ENCODE measurements at regions not wholly inside any gene's neighbourhood (a gene's known extent, or its start where the extent isn't known, plus 50 kb on each side); places are given as distances from the start of the nearest gene placed in this dataset.

GRCh38 chr20:22977047-22977785, 57.9 kb upstream of the SSTR4 start:
- H3K27ac ChIP-seq, result no peak overlapping the region
- intact Hi-C loops (cut with DNase I), result no loop called here

GRCh38 chr20:22984008-22984407, 51.1 kb upstream of the SSTR4 start:
- H3K27me3 ChIP-seq, result no peaks in the 10 kb centered on the region
- intact Hi-C loops (cut with DNase I), result no loop called here
- no peak overlapping the region for H3K4me3 ChIP-seq
- no peak overlapping the region for H3K27ac ChIP-seq
- no peaks in the 10 kb centered on the region for H3K36me3 ChIP-seq
- no peak for TF ChIP-seq CTCF (IDR thresholded peaks at IDR 0.05)
- no peaks in the 10 kb centered on the region for H3K9me3 ChIP-seq
- DNase-seq (ENCODE audit: low spot score in 2 of 2), result no peak
- H3K4me1 ChIP-seq, result no peaks in the 10 kb centered on the region

More at GRCh38 chr20:22977047-22977785, 57.9 kb upstream of the SSTR4 start:
- no peak for DNase-seq (ENCODE audit: low spot score in 2 of 2)
- Histone ChIP-seq H3K9me3 (no peaks in the 10 kb centered on the region), H3K36me3 (no peaks in the 10 kb centered on the region), H3K27me3 (no peaks in the 10 kb centered on the region), H3K4me1 (no peaks in the 10 kb centered on the region), H3K4me3 (no peak overlapping the region)
- no peak for TF ChIP-seq CTCF (IDR thresholded peaks at IDR 0.05)

GRCh38 chr20:22984606-22985005, 50.5 kb upstream of the SSTR4 start:
- no peaks in the 10 kb centered on the region for H3K9me3 ChIP-seq
- no peak overlapping the region for H3K27ac ChIP-seq
- H3K4me3 ChIP-seq, result no peak overlapping the region
- no peak for DNase-seq (ENCODE audit: low spot score in 2 of 2)
- no peak for TF ChIP-seq CTCF (IDR thresholded peaks at IDR 0.05)
- H3K4me1 ChIP-seq, result no peaks in the 10 kb centered on the region
- H3K36me3 ChIP-seq, result no peaks in the 10 kb centered on the region
- H3K27me3 ChIP-seq, result no peaks in the 10 kb centered on the region
- intact Hi-C loops (cut with DNase I), result no loop called here

- no peaks in the 10 kb centered on the region for H3K9me3 ChIP-seq
- no peak overlapping the region for H3K4me3 ChIP-seq
- H3K36me3 ChIP-seq, result no peaks in the 10 kb centered on the region
- no peaks in the 10 kb centered on the region for H3K4me1 ChIP-seq
- intact Hi-C loops (cut with DNase I), result no loop called here
- H3K27ac ChIP-seq, result no peak overlapping the region
- no peaks in the 10 kb centered on the region for H3K27me3 ChIP-seq
- no peak for TF ChIP-seq CTCF (IDR thresholded peaks at IDR 0.05)
- DNase-seq (ENCODE audit: low spot score in 2 of 2), result no peak
These were observed 49.8 kb upstream of the SSTR4 start for GRCh38 chr20:22985239-22985778.
